Body of pancreas (tissue), 4 donors: ENCODE measurements at regions not wholly inside any gene's neighbourhood (a gene's known extent, or its start where the extent isn't known, plus 50 kb on each side); places are given as distances from the start of the nearest gene placed in this dataset.
"Not testable (repeated sequence)": the region's sequence is repeated elsewhere in the genome, so short reads cannot be mapped to it uniquely, and the experiment has no call there.

Experiments used
- CTCF ChIP-seq, 7 experiments: fragments of 450-650 bp in 4 of 7; fragments of 200-600 bp in 3 of 7; sonication (generic) in 3 of 7; IDR thresholded peaks; one replicate each; pipeline ENCODE4 v1.5.1; 2016 to 2019; ENCODE audit warnings: antibody characterized with exemption in 7 of 7
- POLR2A ChIP-seq, 3 donors: fragments of 450-650 bp; IDR thresholded peaks; one replicate each; pipeline ENCODE4 v1.6.1; 2016; ENCODE audit warnings: antibody characterized with exemption in 3 of 3, mild to moderate bottlenecking in 2 of 3

GRCh38 chr2:91447508-91447907 is 2756.0 kb downstream of the RPIA start:
- not testable (repeated sequence) for TF ChIP-seq CTCF, POLR2A (IDR thresholded peaks at IDR 0.05)
